Kidney tubule cell (primary cell): ENCODE measurements at regions not wholly inside any gene's neighbourhood (a gene's known extent, or its start where the extent isn't known, plus 50 kb on each side); places are given as distances from the start of the nearest gene placed in this dataset.

Source experiments
- DNase-seq: peaks from one replicate; pipeline ENCODE4 v3.0.0-alpha.2; 2018; ENCODE audit warnings: low spot score

- no peak for DNase-seq
These were observed 54.8 kb downstream of the RTP5 start for GRCh38 chr2:241924069-241924908.

- DNase-seq: no peak
These were observed 55.4 kb downstream of the RTP5 start for GRCh38 chr2:241924909-241925250.

- DNase-seq: no peak
These were observed 55.7 kb downstream of the RTP5 start for GRCh38 chr2:241925277-241925676.

GRCh38 chr2:241925821-241926441 lies 56.4 kb downstream of the RTP5 start:
- DNase-seq: no peak

GRCh38 chr2:241926541-241927311 lies 57.2 kb downstream of the RTP5 start:
- DNase-seq: peak; percentile 90

GRCh38 chr2:241929551-241930490 lies 60.3 kb downstream of the RTP5 start:
- DNase-seq: no peak

- DNase-seq: no peak
These were observed 61.8 kb downstream of the RTP5 start for GRCh38 chr2:241931084-241931975.

- DNase-seq: no peak
These were observed 62.7 kb downstream of the RTP5 start for GRCh38 chr2:241931976-241932898.

- DNase-seq: no peak
These were observed 63.3 kb downstream of the RTP5 start for GRCh38 chr2:241932899-241933178.

- peak; percentile 19 for DNase-seq
These were observed 63.8 kb downstream of the RTP5 start for GRCh38 chr2:241933179-241933911.

- peak; percentile 17 for DNase-seq
These were observed 65.8 kb downstream of the RTP5 start for GRCh38 chr2:241935314-241935713.

- DNase-seq: no peak
These were observed 66.2 kb downstream of the RTP5 start for GRCh38 chr2:241935774-241936173.

GRCh38 chr2:241936457-241937133 lies 67.1 kb downstream of the RTP5 start:
- DNase-seq: no peak

- DNase-seq: no peak
These were observed 67.8 kb downstream of the RTP5 start for GRCh38 chr2:241937297-241937696.

GRCh38 chr2:241939541-241939940 lies 70.0 kb downstream of the RTP5 start:
- no peak for DNase-seq

GRCh38 chr2:241940329-241940728 lies 70.8 kb downstream of the RTP5 start:
- DNase-seq: no peak

GRCh38 chr2:241941691-241942301 lies 72.3 kb downstream of the RTP5 start:
- no peak for DNase-seq
